Type B pancreatic cell (in vitro differentiated cells): ENCODE measurements at regions not wholly inside any gene's neighbourhood (a gene's known extent, or its start where the extent isn't known, plus 50 kb on each side); places are given as distances from the start of the nearest gene placed in this dataset.
"Not testable (repeated sequence)": the region's sequence is repeated elsewhere in the genome, so short reads cannot be mapped to it uniquely, and the experiment has no call there.

Source experiments
- DNase-seq: peaks from one replicate; pipeline ENCODE4 v3.0.0; 2021; ENCODE audit warnings: mixed read lengths; ENCODE audit not compliant: unreplicated experiment; ENCODE audit errors: extremely low spot score
- H3K27ac Mint-ChIP-seq: 2 replicates; pipeline ENCODE4 v1.8.0; 2021; ENCODE audit warnings: mild to moderate bottlenecking, mixed read lengths
- H3K27me3 Mint-ChIP-seq: 2 replicates; pipeline ENCODE4 v1.8.0; 2021; ENCODE audit warnings: mixed read lengths
- H3K36me3 Mint-ChIP-seq: 2 replicates; pipeline ENCODE4 v1.8.0; 2021; ENCODE audit warnings: mixed read lengths
- H3K4me1 Mint-ChIP-seq: one replicate; pipeline ENCODE4 v1.8.0; 2021; ENCODE audit warnings: mixed read lengths; ENCODE audit not compliant: unreplicated experiment
- H3K4me3 Mint-ChIP-seq: 2 replicates; pipeline ENCODE4 v1.8.0; 2021; ENCODE audit warnings: mild to moderate bottlenecking, mixed read lengths
- H3K9me3 Mint-ChIP-seq: 2 replicates; pipeline ENCODE4 v1.8.0; 2021; ENCODE audit warnings: mixed read lengths
- TF ChIP-seq, protein P1 (sequence below): fragments of 200-600 bp; sonication (generic); conservative IDR thresholded peaks from 2 replicates; pipeline ENCODE4 v1.5.0; 2021; ENCODE audit warnings: antibody characterized with exemption, mild to moderate bottlenecking

DNA sequence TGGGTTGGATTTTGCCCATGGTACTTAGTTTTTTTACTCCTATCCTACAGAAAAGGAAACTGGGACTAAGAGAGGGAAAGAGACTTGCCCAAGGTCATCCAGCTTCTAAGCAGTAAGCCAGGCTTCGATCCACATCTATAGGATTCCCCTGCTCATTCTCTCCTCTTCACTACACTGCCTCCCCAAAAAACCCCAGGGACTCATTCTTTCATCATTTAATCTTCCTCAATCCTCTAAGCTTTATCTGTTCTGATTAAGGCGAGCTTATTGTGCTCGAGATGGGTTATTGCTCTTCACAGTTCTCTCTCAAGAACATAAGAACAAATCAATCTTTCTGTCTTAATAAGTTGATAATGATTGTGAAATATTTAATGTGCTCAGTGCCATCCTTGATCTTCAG, 511.1 kb upstream of the BRINP1 start:
- no peaks in the 10 kb centered on the region for H3K9me3 Mint-ChIP-seq
- H3K27me3 Mint-ChIP-seq: no peaks in the 10 kb centered on the region
- DNase-seq: no peak
- H3K4me1 Mint-ChIP-seq: no peaks in the 10 kb centered on the region
- TF ChIP-seq, protein P1, sequence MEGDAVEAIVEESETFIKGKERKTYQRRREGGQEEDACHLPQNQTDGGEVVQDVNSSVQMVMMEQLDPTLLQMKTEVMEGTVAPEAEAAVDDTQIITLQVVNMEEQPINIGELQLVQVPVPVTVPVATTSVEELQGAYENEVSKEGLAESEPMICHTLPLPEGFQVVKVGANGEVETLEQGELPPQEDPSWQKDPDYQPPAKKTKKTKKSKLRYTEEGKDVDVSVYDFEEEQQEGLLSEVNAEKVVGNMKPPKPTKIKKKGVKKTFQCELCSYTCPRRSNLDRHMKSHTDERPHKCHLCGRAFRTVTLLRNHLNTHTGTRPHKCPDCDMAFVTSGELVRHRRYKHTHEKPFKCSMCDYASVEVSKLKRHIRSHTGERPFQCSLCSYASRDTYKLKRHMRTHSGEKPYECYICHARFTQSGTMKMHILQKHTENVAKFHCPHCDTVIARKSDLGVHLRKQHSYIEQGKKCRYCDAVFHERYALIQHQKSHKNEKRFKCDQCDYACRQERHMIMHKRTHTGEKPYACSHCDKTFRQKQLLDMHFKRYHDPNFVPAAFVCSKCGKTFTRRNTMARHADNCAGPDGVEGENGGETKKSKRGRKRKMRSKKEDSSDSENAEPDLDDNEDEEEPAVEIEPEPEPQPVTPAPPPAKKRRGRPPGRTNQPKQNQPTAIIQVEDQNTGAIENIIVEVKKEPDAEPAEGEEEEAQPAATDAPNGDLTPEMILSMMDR: no peak
- no peak overlapping the region for H3K4me3 Mint-ChIP-seq
- no peak overlapping the region for H3K27ac Mint-ChIP-seq
- H3K36me3 Mint-ChIP-seq: no peaks in the 10 kb centered on the region

DNA sequence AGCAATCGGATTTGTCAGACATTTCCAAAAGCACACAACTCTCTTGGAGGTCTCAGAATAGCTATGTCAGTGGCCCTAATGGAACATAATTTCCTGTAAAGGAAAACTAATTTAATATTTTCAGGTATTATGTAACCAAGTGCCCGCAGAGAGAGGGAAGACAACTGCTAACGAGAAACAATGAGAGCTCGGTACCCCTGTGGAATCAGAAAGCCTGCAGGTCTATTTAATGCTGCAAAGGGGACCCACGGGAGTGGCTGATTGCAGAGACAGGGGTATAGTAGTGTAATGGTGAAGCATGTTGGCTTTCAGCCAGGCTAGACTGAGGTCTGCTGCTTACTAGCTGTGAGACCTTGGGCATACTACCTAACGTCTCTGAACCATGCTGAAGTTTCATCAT, 508.1 kb upstream of the BRINP1 start:
- no peak overlapping the region for H3K27ac Mint-ChIP-seq
- TF ChIP-seq, protein P1: no peak
- H3K9me3 Mint-ChIP-seq: no peaks in the 10 kb centered on the region
- DNase-seq: no peak
- H3K36me3 Mint-ChIP-seq: no peaks in the 10 kb centered on the region
- no peaks in the 10 kb centered on the region for H3K27me3 Mint-ChIP-seq
- H3K4me3 Mint-ChIP-seq: no peak overlapping the region
- no peaks in the 10 kb centered on the region for H3K4me1 Mint-ChIP-seq

DNA sequence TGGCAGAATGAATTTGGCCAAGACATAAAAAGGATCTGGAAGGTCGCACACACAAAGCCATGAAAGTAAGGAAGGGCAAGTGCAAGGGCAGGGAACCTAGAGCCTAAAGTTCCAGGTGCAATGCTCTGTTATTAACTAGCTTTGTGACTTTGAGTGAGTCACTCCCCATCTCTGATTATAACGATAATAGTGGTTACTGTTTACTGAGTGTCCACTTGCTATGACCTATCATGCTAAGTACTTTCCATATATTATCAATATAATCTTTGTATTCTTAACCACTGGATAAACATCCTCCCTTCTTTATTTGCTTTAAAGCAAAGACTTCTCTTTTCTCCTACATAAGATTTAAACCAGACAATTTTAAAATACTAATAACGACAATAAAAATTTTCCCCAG, 504.6 kb upstream of the BRINP1 start:
- H3K9me3 Mint-ChIP-seq: peaks cover 4% of the 10 kb centered on the region
- TF ChIP-seq, protein P1: no peak
- no peaks in the 10 kb centered on the region for H3K4me1 Mint-ChIP-seq
- no peak overlapping the region for H3K27ac Mint-ChIP-seq
- peaks cover 3% of the 10 kb centered on the region for H3K27me3 Mint-ChIP-seq
- no peak for DNase-seq
- H3K36me3 Mint-ChIP-seq: no peaks in the 10 kb centered on the region
- no peak overlapping the region for H3K4me3 Mint-ChIP-seq

DNA sequence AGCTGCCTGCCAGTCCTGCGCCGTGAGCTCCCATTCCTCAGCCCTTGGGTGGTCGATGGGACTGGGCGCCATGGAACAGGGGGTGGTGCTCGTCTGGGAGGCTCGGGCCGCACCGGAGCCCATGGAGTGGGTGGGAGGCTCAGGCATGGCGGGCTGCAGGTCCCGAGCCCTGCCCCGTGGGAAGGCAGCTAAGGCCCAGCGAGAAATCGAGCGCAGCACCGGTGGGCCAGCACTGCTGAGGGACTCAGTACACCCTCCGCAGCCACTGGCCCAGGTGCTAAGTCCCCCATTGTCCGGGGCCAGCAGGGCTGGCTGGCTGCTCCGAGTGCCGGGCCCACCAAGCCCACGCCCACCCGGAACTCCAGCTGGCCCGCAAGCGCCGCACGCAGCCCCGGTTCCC, 501.0 kb upstream of the BRINP1 start:
- not testable (repeated sequence) for DNase-seq, H3K9me3 Mint-ChIP-seq, H3K4me3 Mint-ChIP-seq, H3K27ac Mint-ChIP-seq, H3K4me1 Mint-ChIP-seq, H3K36me3 Mint-ChIP-seq, H3K27me3 Mint-ChIP-seq

DNA sequence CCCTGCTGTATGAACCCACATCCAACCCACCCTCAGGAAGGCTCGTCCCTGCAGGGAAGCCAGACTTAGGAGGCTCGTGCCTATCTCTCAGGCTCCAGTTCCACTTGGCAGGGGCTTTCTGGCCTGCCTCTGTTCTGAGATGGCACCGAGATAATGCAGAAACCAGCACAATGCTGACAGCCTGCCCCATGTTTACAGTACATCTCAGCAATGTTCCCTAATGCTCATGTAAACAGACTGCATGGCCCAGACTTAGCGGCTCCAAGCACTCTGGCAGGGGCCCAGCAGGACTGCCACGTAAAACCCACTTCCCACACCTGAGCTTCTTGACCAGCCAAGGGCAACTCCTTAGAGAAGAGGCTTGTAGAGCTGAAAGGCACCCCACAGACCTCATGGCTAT, 499.5 kb upstream of the BRINP1 start:
- Mint-ChIP-seq H3K9me3 (peaks cover 14% of the 10 kb centered on the region), H3K27ac (no peak overlapping the region), H3K4me1 (no peaks in the 10 kb centered on the region), H3K27me3 (peaks cover 3% of the 10 kb centered on the region), H3K36me3 (no peaks in the 10 kb centered on the region), H3K4me3 (no peak overlapping the region)
- TF ChIP-seq, protein P1: no peak
- no peak for DNase-seq

DNA sequence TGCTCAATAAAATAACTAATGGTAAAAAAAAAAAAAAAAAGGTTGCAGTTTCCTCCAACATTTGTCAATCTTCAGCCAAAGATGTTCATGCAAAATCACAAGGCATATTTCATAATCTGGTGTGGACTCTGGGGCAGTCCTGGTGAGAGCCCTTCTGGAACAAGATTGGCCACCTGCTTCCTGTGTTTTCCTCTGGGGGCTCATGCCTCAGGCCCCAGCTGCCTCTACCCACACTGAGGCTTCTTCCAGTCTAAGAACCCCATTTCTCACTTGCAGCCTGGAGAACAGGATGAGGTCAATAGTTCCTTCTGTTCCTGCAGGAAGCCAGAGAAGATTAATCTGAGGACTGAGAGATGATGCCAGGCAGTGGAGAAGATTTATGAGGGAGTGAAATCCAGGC, 492.6 kb upstream of the BRINP1 start:
- TF ChIP-seq, protein P1: no peak
- no peaks in the 10 kb centered on the region for H3K36me3 Mint-ChIP-seq
- peaks cover 14% of the 10 kb centered on the region for H3K9me3 Mint-ChIP-seq
- no peak for DNase-seq
- H3K4me3 Mint-ChIP-seq: no peak overlapping the region
- peaks cover 4% of the 10 kb centered on the region for H3K4me1 Mint-ChIP-seq
- no peak overlapping the region for H3K27ac Mint-ChIP-seq
- H3K27me3 Mint-ChIP-seq: no peaks in the 10 kb centered on the region
